ENCODE measurements at regions not wholly inside any gene's neighbourhood (a gene's known extent, or its start where the extent isn't known, plus 50 kb on each side); places are given as distances from the start of the nearest gene placed in this dataset.

- H4K20me1 ChIP-seq (ENCODE audit: insufficient read depth): peaks cover 57% of the 10 kb centered on the region
- no peaks in the 10 kb centered on the region for H3K9me2 ChIP-seq (ENCODE audit: insufficient read depth, low read length)
- no peaks in the 10 kb centered on the region for H3F3A ChIP-seq (ENCODE audit: insufficient read depth, low read length, poor library complexity, severe bottlenecking)
- TF ChIP-seq RAD21 (conservative IDR thresholded peaks at IDR 0.05): no peak
- no peak for TF ChIP-seq MXI1 (conservative IDR thresholded peaks at IDR 0.05; ENCODE audit: poor library complexity, severe bottlenecking)
- TF ChIP-seq, protein P1, sequence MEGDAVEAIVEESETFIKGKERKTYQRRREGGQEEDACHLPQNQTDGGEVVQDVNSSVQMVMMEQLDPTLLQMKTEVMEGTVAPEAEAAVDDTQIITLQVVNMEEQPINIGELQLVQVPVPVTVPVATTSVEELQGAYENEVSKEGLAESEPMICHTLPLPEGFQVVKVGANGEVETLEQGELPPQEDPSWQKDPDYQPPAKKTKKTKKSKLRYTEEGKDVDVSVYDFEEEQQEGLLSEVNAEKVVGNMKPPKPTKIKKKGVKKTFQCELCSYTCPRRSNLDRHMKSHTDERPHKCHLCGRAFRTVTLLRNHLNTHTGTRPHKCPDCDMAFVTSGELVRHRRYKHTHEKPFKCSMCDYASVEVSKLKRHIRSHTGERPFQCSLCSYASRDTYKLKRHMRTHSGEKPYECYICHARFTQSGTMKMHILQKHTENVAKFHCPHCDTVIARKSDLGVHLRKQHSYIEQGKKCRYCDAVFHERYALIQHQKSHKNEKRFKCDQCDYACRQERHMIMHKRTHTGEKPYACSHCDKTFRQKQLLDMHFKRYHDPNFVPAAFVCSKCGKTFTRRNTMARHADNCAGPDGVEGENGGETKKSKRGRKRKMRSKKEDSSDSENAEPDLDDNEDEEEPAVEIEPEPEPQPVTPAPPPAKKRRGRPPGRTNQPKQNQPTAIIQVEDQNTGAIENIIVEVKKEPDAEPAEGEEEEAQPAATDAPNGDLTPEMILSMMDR (IDR thresholded peaks at IDR 0.05; ENCODE audit: poor library complexity, severe bottlenecking): no peak
- TF ChIP-seq EP300 (conservative IDR thresholded peaks at IDR 0.05; ENCODE audit: poor library complexity, severe bottlenecking): no peak
- no peak for TF ChIP-seq POLR2AphosphoS5 (IDR thresholded peaks at IDR 0.05)
- no peak for TF ChIP-seq TAF1 (IDR thresholded peaks at IDR 0.05; ENCODE audit: low read depth)
- TF ChIP-seq EZH2 (IDR thresholded peaks at IDR 0.05; ENCODE audit: borderline replicate concordance, insufficient read depth, low read length, poor library complexity, severe bottlenecking): no peak
- no peak for TF ChIP-seq REST (IDR thresholded peaks at IDR 0.05; ENCODE audit: borderline replicate concordance)
- H3K9me3 ChIP-seq (ENCODE audit: low read length): no peaks in the 10 kb centered on the region
- H3K4me3 ChIP-seq (ENCODE audit: low read length): no peak overlapping the region
- H3K27ac ChIP-seq (ENCODE audit: low read length): no peak overlapping the region
- no peak overlapping the region for H2AFZ ChIP-seq (ENCODE audit: low read depth, low read length)
- peaks cover 51% of the 10 kb centered on the region for H3K79me2 ChIP-seq (replicated peaks; ENCODE audit: insufficient read depth, low read length)
- H3K4me2 ChIP-seq (ENCODE audit: low read length): no peak overlapping the region
- no peaks in the 10 kb centered on the region for H3K36me3 ChIP-seq (ENCODE audit: insufficient read depth, low read length)
- no peaks in the 10 kb centered on the region for H3K27me3 ChIP-seq (ENCODE audit: insufficient read depth, low read depth, low read length)
- no peak overlapping the region for H3K9ac ChIP-seq (ENCODE audit: low read length)
Measured at GRCh38 chr19:5286465-5287029, 54.1 kb downstream of the PTPRS start.

GRCh38 chr19:5285955-5286354 lies 54.7 kb downstream of the PTPRS start:
- H3K4me2 ChIP-seq (ENCODE audit: low read length): no peak overlapping the region
- no peak overlapping the region for H3K9ac ChIP-seq (ENCODE audit: low read length)
- H3K4me3 ChIP-seq (ENCODE audit: low read length): no peak overlapping the region
- H3K9me2 ChIP-seq (ENCODE audit: insufficient read depth, low read length): no peaks in the 10 kb centered on the region
- peaks cover 45% of the 10 kb centered on the region for H3K79me2 ChIP-seq (replicated peaks; ENCODE audit: insufficient read depth, low read length)
- no peaks in the 10 kb centered on the region for H3F3A ChIP-seq (ENCODE audit: insufficient read depth, low read length, poor library complexity, severe bottlenecking)
- no peak overlapping the region for H3K27ac ChIP-seq (ENCODE audit: low read length)
- H3K36me3 ChIP-seq (ENCODE audit: insufficient read depth, low read length): no peaks in the 10 kb centered on the region
- TF ChIP-seq SMC3 (conservative IDR thresholded peaks at IDR 0.05; ENCODE audit: poor library complexity): no peak
- H2AFZ ChIP-seq (ENCODE audit: low read depth, low read length): no peak overlapping the region
- no peaks in the 10 kb centered on the region for H3K27me3 ChIP-seq (ENCODE audit: insufficient read depth, low read depth, low read length)
- H3K9me3 ChIP-seq (ENCODE audit: low read length): no peaks in the 10 kb centered on the region
- peaks cover 51% of the 10 kb centered on the region for H4K20me1 ChIP-seq (ENCODE audit: insufficient read depth)

DNA sequence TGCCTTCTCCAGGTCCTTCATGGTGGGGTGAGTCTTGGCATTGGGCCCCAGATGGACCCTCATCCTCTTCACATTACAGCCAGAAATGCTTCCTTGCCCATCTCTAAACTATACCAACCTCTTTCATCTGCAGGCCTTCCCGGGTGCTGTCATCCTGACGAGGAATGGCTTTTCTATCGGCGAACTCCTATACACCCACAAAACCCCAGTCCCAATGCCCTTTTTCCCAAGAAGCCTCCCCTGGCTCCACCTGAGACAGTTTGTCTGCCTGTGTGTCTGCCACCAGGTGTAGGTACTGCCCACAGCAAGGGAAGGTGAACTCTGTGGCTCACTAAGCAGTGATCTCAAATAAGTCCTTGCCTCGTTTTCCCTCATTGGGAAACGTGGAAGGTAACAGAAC lies 55.3 kb downstream of the PTPRS start:
- Histone ChIP-seq H3K4me3 (ENCODE audit: low read length) (no peak overlapping the region), H3K36me3 (ENCODE audit: insufficient read depth, low read length) (no peaks in the 10 kb centered on the region), H3F3A (ENCODE audit: insufficient read depth, low read length, poor library complexity, severe bottlenecking) (no peaks in the 10 kb centered on the region), H3K79me2 (replicated peaks; ENCODE audit: insufficient read depth, low read length) (peaks cover 39% of the 10 kb centered on the region), H3K27ac (ENCODE audit: low read length) (no peak overlapping the region), H4K20me1 (ENCODE audit: insufficient read depth) (peaks cover 50% of the 10 kb centered on the region), H2AFZ (ENCODE audit: low read depth, low read length) (no peak overlapping the region), H3K9me3 (ENCODE audit: low read length) (no peaks in the 10 kb centered on the region), H3K9me2 (ENCODE audit: insufficient read depth, low read length) (no peaks in the 10 kb centered on the region), H3K27me3 (ENCODE audit: insufficient read depth, low read depth, low read length) (no peaks in the 10 kb centered on the region), H3K4me2 (ENCODE audit: low read length) (no peak overlapping the region), H3K9ac (ENCODE audit: low read length) (no peak overlapping the region)
- TF ChIP-seq MXI1 (conservative IDR thresholded peaks at IDR 0.05; ENCODE audit: poor library complexity, severe bottlenecking) (no peak), EP300 (conservative IDR thresholded peaks at IDR 0.05; ENCODE audit: poor library complexity, severe bottlenecking) (no peak), REST (IDR thresholded peaks at IDR 0.05; ENCODE audit: borderline replicate concordance) (no peak), SMC3 (conservative IDR thresholded peaks at IDR 0.05; ENCODE audit: poor library complexity) (no peak), RAD21 (conservative IDR thresholded peaks at IDR 0.05) (no peak), EZH2 (IDR thresholded peaks at IDR 0.05; ENCODE audit: borderline replicate concordance, insufficient read depth, low read length, poor library complexity, severe bottlenecking) (no peak), TAF1 (IDR thresholded peaks at IDR 0.05; ENCODE audit: low read depth) (no peak), POLR2AphosphoS5 (IDR thresholded peaks at IDR 0.05) (no peak)
- TF ChIP-seq, protein P1 (IDR thresholded peaks at IDR 0.05; ENCODE audit: poor library complexity, severe bottlenecking): no peak
